IMR-90 (cell line): ENCODE measurements at regions not wholly inside any gene's neighbourhood (a gene's known extent, or its start where the extent isn't known, plus 50 kb on each side); places are given as distances from the start of the nearest gene placed in this dataset.

Source experiments
- ATAC-seq: fragments of 200-7000 bp; cut with Tn5 transposase; 2 replicates; pipeline ENCODE4 v1.9.1; 2020; ENCODE audit warnings: low read depth, mild to moderate bottlenecking, moderate library complexity
- BruUV-seq: library from RNA; stranded (reverse); fragments of 400-500 nt; replicated peaks from 2 replicates; lab custom pipeline; 2021; lab: Mats Ljungman, UMichigan
- CTCF ChIA-PET: fragments of 300-600 bp; formaldehyde crosslinking; extraction: SDS; loops from one replicate; lab custom pipeline; 2021; ENCODE audit warnings: antibody characterized with exemption; lab: Yijun Ruan, JAX
- POLR2A ChIA-PET: fragments of 300-600 bp; sonication (Branson Sonifier 250); formaldehyde crosslinking; loops from one replicate; lab custom pipeline; 2022; ENCODE audit warnings: antibody characterized with exemption; ENCODE audit not compliant: unreplicated experiment; lab: Charles Lee
- DNase-seq: peaks from one replicate; pipeline ENCODE4 v3.0.0; 2013
- H2AFZ ChIP-seq: replicated peaks from 2 replicates; pipeline ENCODE3; 2013; ENCODE audit warnings: low read length, mild to moderate bottlenecking; ENCODE audit not compliant: poor library complexity
- H2AK5ac ChIP-seq: 2 replicates; pipeline ENCODE4 v1.6.1; 2013; ENCODE audit warnings: low read depth, low read length, inconsistent platforms
- H2AK9ac ChIP-seq: replicated peaks from 2 replicates; pipeline ENCODE3; 2013; ENCODE audit warnings: mild to moderate bottlenecking, low read depth, low read length, moderate library complexity; ENCODE audit not compliant: poor library complexity
- H2BK120ac ChIP-seq: 2 replicates; pipeline ENCODE4 v1.6.1; 2013; ENCODE audit warnings: low read depth, low read length, inconsistent platforms
- H2BK15ac ChIP-seq: 3 replicates; pipeline ENCODE4 v1.6.1; 2013; ENCODE audit warnings: low read depth, low read length, inconsistent platforms
- H2BK20ac ChIP-seq: 2 replicates; pipeline ENCODE4 v1.6.1; 2013; ENCODE audit warnings: low read depth, mild to moderate bottlenecking, inconsistent platforms, low read length, moderate library complexity
- H2BK5ac ChIP-seq: 2 replicates; pipeline ENCODE4 v1.6.1; 2013; ENCODE audit warnings: mild to moderate bottlenecking, low read depth, low read length, inconsistent platforms; ENCODE audit not compliant: poor library complexity, severe bottlenecking
- H3K14ac ChIP-seq: replicated peaks from 2 replicates; pipeline ENCODE4 v1.6.1; 2013; ENCODE audit warnings: low read depth, low read length, inconsistent platforms
- H3K18ac ChIP-seq: 2 replicates; pipeline ENCODE4 v1.6.1; 2013; ENCODE audit warnings: low read depth, low read length, control low read depth
- H3K23ac ChIP-seq: 2 replicates; pipeline ENCODE4 v1.6.1; 2013; ENCODE audit warnings: low read depth, low read length, inconsistent platforms
- H3K27ac ChIP-seq: 2 replicates; pipeline ENCODE4 v1.5.1; 2013; ENCODE audit warnings: mild to moderate bottlenecking, control low read depth, low read length; ENCODE audit not compliant: insufficient read depth
- H3K27me3 ChIP-seq: 2 replicates; pipeline ENCODE4 v1.6.1; 2013; ENCODE audit warnings: low read length; ENCODE audit not compliant: control insufficient read depth, insufficient read depth
- H3K36me3 ChIP-seq: 2 replicates; pipeline ENCODE4 v1.6.1; 2013; ENCODE audit warnings: low read length, mixed read lengths; ENCODE audit not compliant: control insufficient read depth, insufficient read depth
- H3K4ac ChIP-seq: 2 replicates; pipeline ENCODE4 v1.6.1; 2013; ENCODE audit warnings: low read depth, low read length, inconsistent platforms
- H3K4me1 ChIP-seq: 2 replicates; pipeline ENCODE4 v1.6.1; 2013; ENCODE audit warnings: low read length, mixed read lengths; ENCODE audit not compliant: control insufficient read depth, insufficient read depth
- H3K4me2 ChIP-seq: 2 replicates; pipeline ENCODE4 v1.6.1; 2013; ENCODE audit warnings: low read depth, mild to moderate bottlenecking, control low read depth, low read length, moderate library complexity
- H3K4me3 ChIP-seq: 2 replicates; pipeline ENCODE4 v1.5.1; 2013; ENCODE audit warnings: low read depth, mild to moderate bottlenecking, control low read depth, low read length, moderate library complexity; ENCODE audit not compliant: insufficient read depth
- H3K56ac ChIP-seq: 2 replicates; pipeline ENCODE4 v1.6.1; 2013; ENCODE audit warnings: low read length, inconsistent platforms; ENCODE audit not compliant: insufficient read depth; ENCODE audit errors: extremely low read depth
- H3K79me1 ChIP-seq, 2 experiments: 2 replicates each; pipeline ENCODE4 v1.6.1; 2013; ENCODE audit warnings: low read length in 2 of 2, inconsistent platforms in 1 of 2, low read depth in 1 of 2
- H3K9ac ChIP-seq: 2 replicates; pipeline ENCODE4 v1.6.1; 2013; ENCODE audit warnings: low read depth, low read length, control low read depth
- H3K9me1 ChIP-seq: 2 replicates; pipeline ENCODE4 v1.6.1; 2013; ENCODE audit warnings: low read length, inconsistent platforms; ENCODE audit not compliant: insufficient read depth
- H3K9me3 ChIP-seq: 2 replicates; pipeline ENCODE4 v1.6.1; 2013; ENCODE audit warnings: low read length; ENCODE audit not compliant: control insufficient read depth, insufficient read depth
- H4K20me1 ChIP-seq: 2 replicates; pipeline ENCODE4 v1.6.1; 2013; ENCODE audit warnings: low read length, inconsistent platforms; ENCODE audit not compliant: insufficient read depth
- H4K5ac ChIP-seq: 2 replicates; pipeline ENCODE4 v1.6.1; 2013; ENCODE audit warnings: mild to moderate bottlenecking, low read depth, low read length, control low read depth
- H4K8ac ChIP-seq, 2 experiments: 2 replicates each; pipeline ENCODE4 v1.6.1; 2013; ENCODE audit warnings: low read depth in 2 of 2, low read length in 2 of 2, control low read depth in 1 of 2, inconsistent platforms in 1 of 2
- H4K91ac ChIP-seq: 2 replicates; pipeline ENCODE4 v1.6.1; 2013; ENCODE audit warnings: low read depth, low read length, inconsistent platforms; ENCODE audit not compliant: insufficient read depth
- BHLHE40 ChIP-seq: fragments of 150-350 bp; IDR thresholded peaks from 2 replicates; pipeline ENCODE4 v1.6.1; 2016; ENCODE audit warnings: mild to moderate bottlenecking, low read depth, low read length
- CTCF ChIP-seq: conservative IDR thresholded peaks from 2 replicates; pipeline ENCODE4 v1.5.1; 2012; ENCODE audit warnings: mild to moderate bottlenecking, low read depth, low read length, improper control_type of control experiment
- MAFK ChIP-seq: IDR thresholded peaks from 2 replicates; pipeline ENCODE4 v1.6.1; 2012; ENCODE audit warnings: low read depth, low read length, improper control_type of control experiment
- MXI1 ChIP-seq: IDR thresholded peaks from 2 replicates; pipeline ENCODE4 v1.6.1; 2012; ENCODE audit warnings: low read depth, mild to moderate bottlenecking, low read length, moderate library complexity, borderline replicate concordance
- NFE2L2 ChIP-seq: fragments of 150-350 bp; IDR thresholded peaks from 2 replicates; pipeline ENCODE4 v1.6.1; 2016; ENCODE audit warnings: low read depth, mild to moderate bottlenecking, low read length
- POLR2A ChIP-seq: IDR thresholded peaks from 2 replicates; pipeline ENCODE4 v1.6.1; 2012; ENCODE audit warnings: mild to moderate bottlenecking, low read depth, low read length
- RAD21 ChIP-seq: IDR thresholded peaks from 2 replicates; pipeline ENCODE4 v1.6.1; 2012; ENCODE audit warnings: low read length, improper control_type of control experiment
- RCOR1 ChIP-seq: IDR thresholded peaks from 2 replicates; pipeline ENCODE4 v1.6.1; 2012; ENCODE audit warnings: mild to moderate bottlenecking, low read length, improper control_type of control experiment; ENCODE audit not compliant: insufficient replicate concordance
- SMC3 ChIP-seq: fragments of 150-350 bp; IDR thresholded peaks from 2 replicates; pipeline ENCODE4 v1.6.1; 2016; ENCODE audit warnings: low read depth, mild to moderate bottlenecking, antibody characterized with exemption, low read length, moderate library complexity
- USF2 ChIP-seq: fragments of 150-350 bp; IDR thresholded peaks from 2 replicates; pipeline ENCODE4 v1.6.1; 2017; ENCODE audit warnings: mild to moderate bottlenecking, antibody characterized with exemption, low read length, low read depth
- WGBS, 2 experiments: methylation state at CpG; one replicate each; pipeline versions ENCODE4 v1.1.5 to v1.1.7; 2013; ENCODE audit warnings: missing lambda C conversion rate in 2 of 2; ENCODE audit not compliant: insufficient read length in 1 of 2; ENCODE audit errors: extremely low coverage in 2 of 2; 5-methylcytosine and 5-hydroxymethylcytosine counted together
- dilution Hi-C: fragments of 300-500 bp; cut with HindIII; formaldehyde crosslinking; loops from one replicate; pipeline ENCODE4 v1.14.3; 2018; ENCODE audit warnings: low sequenced_read_pairs; ENCODE audit not compliant: unreplicated experiment
- in situ Hi-C: fragments of 300-500 bp; cut with MboI; formaldehyde crosslinking; loops from 3 replicates; pipeline ENCODE4 v1.14.3; 2019; ENCODE audit warnings: low sequenced_read_pairs, inconsistent platforms, mixed read lengths
- intact Hi-C: fragments of 100-400 bp; cut with micrococcal nuclease; formaldehyde crosslinking; loops from 2 replicates; pipeline ENCODE4 v1.10.0; 2022

GRCh38 chr1:70608815-70609214, 197.7 kb downstream of the CTH start:
- H2AK5ac ChIP-seq, result no peak overlapping the region
- intact Hi-C loops (no loop called here), in situ Hi-C loops (no loop called here), dilution Hi-C loops (no loop called here)
- H4K20me1 ChIP-seq, result no peaks in the 10 kb centered on the region
- no peak for ATAC-seq
- no peak overlapping the region for H4K91ac ChIP-seq
- no peak overlapping the region for H4K5ac ChIP-seq
- no peak overlapping the region for H2AK9ac ChIP-seq
- TF ChIP-seq CTCF (no peak), BHLHE40 (no peak), MXI1 (no peak), NFE2L2 (no peak), SMC3 (no peak), RAD21 (no peak), POLR2A (no peak), MAFK (no peak), RCOR1 (no peak), USF2 (no peak)
- H3K4me2 ChIP-seq, result no peak overlapping the region
- H3K56ac ChIP-seq, result no peak overlapping the region
- H3K4me1 ChIP-seq, result no peaks in the 10 kb centered on the region
- H3K36me3 ChIP-seq, result no peaks in the 10 kb centered on the region
- no peaks in the 10 kb centered on the region for H3K27me3 ChIP-seq
- H3K14ac ChIP-seq, result no peak overlapping the region
- no peak overlapping the region for H2BK120ac ChIP-seq
- H3K23ac ChIP-seq, result no peak overlapping the region
- ChIA-PET POLR2A (no interaction called here), CTCF (no interaction called here)
- no peak overlapping the region for H2AFZ ChIP-seq
- no peak overlapping the region for H3K4ac ChIP-seq
- H2BK5ac ChIP-seq, result no peak overlapping the region
- no peaks in the 10 kb centered on the region for H3K9me3 ChIP-seq
- H2BK20ac ChIP-seq, result no peak overlapping the region
- H3K79me1 ChIP-seq, result no peaks in the 10 kb centered on the region
- no peaks in the 10 kb centered on the region for H3K9me1 ChIP-seq
- no peak overlapping the region for H3K27ac ChIP-seq
- no CpG with 5 or more reads among the region's 2 CpGs for WGBS, 2 experiments
- H3K4me3 ChIP-seq, result no peak overlapping the region
- no TSS peak for BruUV-seq
- H4K8ac ChIP-seq, result no peak overlapping the region
- no peak overlapping the region for H3K18ac ChIP-seq
- DNase-seq, result no peak
- no peak overlapping the region for H2BK15ac ChIP-seq
- H3K9ac ChIP-seq, result no peak overlapping the region
